ENCODE measurements at regions not wholly inside any gene's neighbourhood (a gene's known extent, or its start where the extent isn't known, plus 50 kb on each side); places are given as distances from the start of the nearest gene placed in this dataset.
A peak's percentile ranks its signal among the peaks of the same experiment; 100 is the strongest.

DNA sequence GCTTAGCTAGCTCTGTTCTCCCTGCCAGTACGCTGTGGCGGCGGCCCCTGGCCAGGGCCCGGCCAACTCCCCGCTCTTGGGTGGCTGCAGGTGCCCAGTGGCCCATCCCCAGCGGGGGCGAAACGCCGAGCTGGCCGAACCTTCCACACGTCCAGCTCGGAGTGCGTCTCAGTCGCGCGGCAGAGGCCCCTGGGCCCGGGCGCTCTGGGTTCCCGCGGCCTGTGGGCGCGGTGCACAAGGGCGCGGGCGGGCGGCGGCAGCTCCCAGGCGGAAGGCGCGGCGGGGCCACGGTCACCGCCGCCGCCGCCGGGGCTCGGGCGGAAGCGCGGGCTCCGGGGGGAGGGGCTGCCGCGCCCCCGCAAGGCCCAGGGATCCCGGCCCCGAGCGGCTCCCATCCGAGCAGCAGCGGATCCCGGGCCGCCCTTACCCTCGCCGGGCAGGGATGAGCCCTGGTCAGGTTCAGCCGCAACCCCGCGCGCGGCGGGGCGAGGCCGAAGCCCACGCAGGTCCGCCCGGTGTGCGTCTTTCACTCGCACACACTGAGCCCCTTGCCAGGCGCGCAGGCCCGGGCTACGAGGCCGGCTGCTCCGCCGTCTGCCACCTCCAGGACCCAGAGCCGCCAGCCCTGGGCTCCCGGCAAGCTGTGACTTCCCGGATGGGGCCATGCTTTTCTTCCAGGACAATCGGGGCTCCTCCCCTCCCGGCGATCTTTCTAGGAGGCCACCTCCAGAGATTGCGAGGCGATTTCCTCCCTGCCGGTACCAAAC lies 54.2 kb downstream of the CCDC54 start:
- WGBS, 2 donors: 0% methylated on average over 6 to 82 of the region's 83 CpGs
- H3K9me3 ChIP-seq: no peaks in the 10 kb centered on the region

DNA sequence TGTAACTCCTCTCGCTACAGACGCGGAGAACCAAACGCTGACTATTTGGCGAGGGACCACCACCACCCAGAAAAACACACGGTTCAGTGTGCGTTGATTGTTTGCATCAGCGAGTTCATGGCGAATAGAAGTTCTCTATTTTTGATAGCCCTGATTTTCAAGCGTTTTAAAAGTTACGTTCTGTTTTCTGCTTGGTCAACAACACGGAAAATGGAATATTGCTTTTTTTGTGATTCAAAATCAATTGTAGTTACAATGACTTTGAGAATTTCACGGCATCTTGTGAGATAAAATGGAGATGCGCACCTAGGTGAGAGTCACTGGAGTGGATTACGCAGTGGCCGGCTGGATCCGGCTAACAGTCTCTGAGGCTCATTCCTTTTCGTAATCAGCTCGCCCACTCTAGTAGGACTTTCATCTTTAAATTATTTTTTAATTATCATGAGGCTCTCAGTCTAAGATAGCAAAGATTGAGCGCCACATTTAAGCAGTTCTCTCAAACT lies 54.8 kb downstream of the CCDC54 start:
- Histone ChIP-seq H3K9me3 (no peaks in the 10 kb centered on the region), H3K27ac (peak overlapping the region; percentile 93 to 97 (median 95)), H3K4me1 (peaks cover 27% of the 10 kb centered on the region), H3K4me3 (peak overlapping the region; percentile 28 to 66), H3K36me3 (replicated peaks in 1 of 2; ENCODE audit: insufficient read depth in 1 of 2, low read depth in 2 of 2) (no peaks in the 10 kb centered on the region), H3K27me3 (no peaks in the 10 kb centered on the region)
- 1 to 2% methylated on average over 20 of the region's 20 CpGs for WGBS, 2 donors
- ATAC-seq (no peak), DNase-seq (peak in 3 of 4 donors; percentile 19 to 29 (median 22))
- intact Hi-C loops (cut with DNase I): no loop called here
- TF ChIP-seq, protein P1, sequence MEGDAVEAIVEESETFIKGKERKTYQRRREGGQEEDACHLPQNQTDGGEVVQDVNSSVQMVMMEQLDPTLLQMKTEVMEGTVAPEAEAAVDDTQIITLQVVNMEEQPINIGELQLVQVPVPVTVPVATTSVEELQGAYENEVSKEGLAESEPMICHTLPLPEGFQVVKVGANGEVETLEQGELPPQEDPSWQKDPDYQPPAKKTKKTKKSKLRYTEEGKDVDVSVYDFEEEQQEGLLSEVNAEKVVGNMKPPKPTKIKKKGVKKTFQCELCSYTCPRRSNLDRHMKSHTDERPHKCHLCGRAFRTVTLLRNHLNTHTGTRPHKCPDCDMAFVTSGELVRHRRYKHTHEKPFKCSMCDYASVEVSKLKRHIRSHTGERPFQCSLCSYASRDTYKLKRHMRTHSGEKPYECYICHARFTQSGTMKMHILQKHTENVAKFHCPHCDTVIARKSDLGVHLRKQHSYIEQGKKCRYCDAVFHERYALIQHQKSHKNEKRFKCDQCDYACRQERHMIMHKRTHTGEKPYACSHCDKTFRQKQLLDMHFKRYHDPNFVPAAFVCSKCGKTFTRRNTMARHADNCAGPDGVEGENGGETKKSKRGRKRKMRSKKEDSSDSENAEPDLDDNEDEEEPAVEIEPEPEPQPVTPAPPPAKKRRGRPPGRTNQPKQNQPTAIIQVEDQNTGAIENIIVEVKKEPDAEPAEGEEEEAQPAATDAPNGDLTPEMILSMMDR (IDR thresholded peaks at IDR 0.05): peak in 1 of 7 experiments; percentile 0
- peak in 1 of 3 donors; percentile 4 for TF ChIP-seq POLR2A (IDR thresholded peaks at IDR 0.05)

More for the DNA sequence above, 54.2 kb downstream of the CCDC54 start:
- H3K4me1 ChIP-seq: peaks cover 27% of the 10 kb centered on the region
- peak overlapping the region; percentile 28 to 66 for H3K4me3 ChIP-seq
- ATAC-seq (peak; percentile 82), DNase-seq (peak; percentile 73 to 81 (median 74))
- TF ChIP-seq, protein P1 (IDR thresholded peaks at IDR 0.05): peak in 4 of 7 experiments; percentile 1 to 32 (median 18)
- TF ChIP-seq POLR2A (IDR thresholded peaks at IDR 0.05): peak; percentile 71 to 89 (median 88)
- H3K36me3 ChIP-seq (replicated peaks in 1 of 2; ENCODE audit: insufficient read depth in 1 of 2, low read depth in 2 of 2): no peaks in the 10 kb centered on the region
- intact Hi-C loops (cut with DNase I): no loop called here
- H3K27ac ChIP-seq: peak overlapping the region; percentile 93 to 97 (median 95)
- H3K27me3 ChIP-seq: no peaks in the 10 kb centered on the region

DNA sequence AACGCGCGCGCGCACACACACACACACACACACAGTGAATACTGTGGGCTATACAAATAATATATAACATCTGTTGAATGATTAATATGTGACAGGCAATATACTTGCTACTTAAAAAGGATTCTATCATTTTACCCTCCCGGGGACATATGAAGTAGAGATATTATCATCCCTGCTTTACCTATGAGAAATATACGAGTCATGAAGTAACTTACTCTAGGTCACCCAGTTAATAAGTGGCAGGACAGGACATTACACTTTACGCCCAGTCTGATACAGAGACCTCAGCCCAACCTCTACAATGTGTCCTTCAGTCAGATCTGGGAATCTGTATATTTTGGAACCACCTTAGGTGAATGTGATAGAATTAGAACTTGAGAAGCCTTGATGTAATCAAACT lies 55.4 kb downstream of the CCDC54 start:
- ATAC-seq (no peak), DNase-seq (no peak)
- Histone ChIP-seq H3K9me3 (no peaks in the 10 kb centered on the region), H3K27ac (peak overlapping the region in 1 of 4 donors; percentile 93), H3K27me3 (no peaks in the 10 kb centered on the region), H3K4me1 (peaks cover 27% of the 10 kb centered on the region), H3K4me3 (no peak overlapping the region), H3K36me3 (replicated peaks in 1 of 2; ENCODE audit: insufficient read depth in 1 of 2, low read depth in 2 of 2) (no peaks in the 10 kb centered on the region)
- TF ChIP-seq, protein P1 (IDR thresholded peaks at IDR 0.05): no peak
- TF ChIP-seq POLR2A (IDR thresholded peaks at IDR 0.05): no peak
- WGBS, 2 donors: 18 to 24% methylated on average over 8 of the region's 8 CpGs
- intact Hi-C loops (cut with DNase I): no loop called here

- H3K4me1 ChIP-seq: peaks cover 13% of the 10 kb centered on the region
- TF ChIP-seq POLR2A (IDR thresholded peaks at IDR 0.05): no peak
- TF ChIP-seq, protein P1 (IDR thresholded peaks at IDR 0.05): no peak
- ATAC-seq (no peak), DNase-seq (no peak)
- no peaks in the 10 kb centered on the region for H3K27me3 ChIP-seq
- H3K9me3 ChIP-seq: no peaks in the 10 kb centered on the region
- no peak overlapping the region for H3K4me3 ChIP-seq
- intact Hi-C loops (cut with DNase I): no loop called here
- no peak overlapping the region for H3K27ac ChIP-seq
- no peaks in the 10 kb centered on the region for H3K36me3 ChIP-seq (replicated peaks in 1 of 2; ENCODE audit: insufficient read depth in 1 of 2, low read depth in 2 of 2)
Observed at GRCh38 chr3:107436029-107436428, 58.8 kb downstream of the CCDC54 start.
